Uterus (tissue), 2 donors: ENCODE measurements at regions not wholly inside any gene's neighbourhood (a gene's known extent, or its start where the extent isn't known, plus 50 kb on each side); places are given as distances from the start of the nearest gene placed in this dataset.

Experiments
- POLR2A ChIP-seq, 2 donors: fragments of 450-650 bp; IDR thresholded peaks; one replicate each; pipeline ENCODE4 v1.6.1; 2016; ENCODE audit warnings: antibody characterized with exemption in 2 of 2, mild to moderate bottlenecking in 1 of 2, moderate library complexity in 1 of 2
- TF ChIP-seq, protein P1 (sequence below), 4 experiments: fragments of 200-600 bp in 2 of 4; fragments of 450-650 bp in 2 of 4; sonication (generic) in 2 of 4; IDR thresholded peaks; one replicate each; pipeline ENCODE4 v1.5.1; 2016 to 2019; ENCODE audit warnings: antibody characterized with exemption in 4 of 4, mild to moderate bottlenecking in 2 of 4, moderate library complexity in 1 of 4

DNA sequence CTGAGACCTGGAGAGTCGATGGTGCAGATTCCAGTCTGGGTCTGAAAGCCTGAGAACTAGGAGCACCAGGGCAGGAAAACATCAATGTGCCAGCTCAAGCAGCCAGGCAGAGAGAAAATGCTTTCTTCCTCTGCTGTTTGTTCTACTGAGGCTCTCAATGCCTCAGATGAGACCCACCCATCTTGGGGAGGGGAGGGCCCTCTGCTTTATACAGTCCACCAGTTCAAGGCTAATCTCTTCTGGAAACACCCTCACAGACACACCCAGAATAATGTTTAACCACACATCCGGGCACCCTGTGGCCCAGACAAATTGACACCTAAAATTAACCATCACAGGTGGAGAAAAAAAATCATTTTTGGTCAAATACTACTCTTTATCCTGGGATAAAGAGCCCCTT, 89.3 kb upstream of the SLC22A23 start:
- TF ChIP-seq POLR2A (IDR thresholded peaks at IDR 0.05) = no peak
- TF ChIP-seq, protein P1, sequence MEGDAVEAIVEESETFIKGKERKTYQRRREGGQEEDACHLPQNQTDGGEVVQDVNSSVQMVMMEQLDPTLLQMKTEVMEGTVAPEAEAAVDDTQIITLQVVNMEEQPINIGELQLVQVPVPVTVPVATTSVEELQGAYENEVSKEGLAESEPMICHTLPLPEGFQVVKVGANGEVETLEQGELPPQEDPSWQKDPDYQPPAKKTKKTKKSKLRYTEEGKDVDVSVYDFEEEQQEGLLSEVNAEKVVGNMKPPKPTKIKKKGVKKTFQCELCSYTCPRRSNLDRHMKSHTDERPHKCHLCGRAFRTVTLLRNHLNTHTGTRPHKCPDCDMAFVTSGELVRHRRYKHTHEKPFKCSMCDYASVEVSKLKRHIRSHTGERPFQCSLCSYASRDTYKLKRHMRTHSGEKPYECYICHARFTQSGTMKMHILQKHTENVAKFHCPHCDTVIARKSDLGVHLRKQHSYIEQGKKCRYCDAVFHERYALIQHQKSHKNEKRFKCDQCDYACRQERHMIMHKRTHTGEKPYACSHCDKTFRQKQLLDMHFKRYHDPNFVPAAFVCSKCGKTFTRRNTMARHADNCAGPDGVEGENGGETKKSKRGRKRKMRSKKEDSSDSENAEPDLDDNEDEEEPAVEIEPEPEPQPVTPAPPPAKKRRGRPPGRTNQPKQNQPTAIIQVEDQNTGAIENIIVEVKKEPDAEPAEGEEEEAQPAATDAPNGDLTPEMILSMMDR (IDR thresholded peaks at IDR 0.05) = no peak
